Kidney epithelial cell (primary cell): ENCODE measurements at regions not wholly inside any gene's neighbourhood (a gene's known extent, or its start where the extent isn't known, plus 50 kb on each side); places are given as distances from the start of the nearest gene placed in this dataset.

Experiments
- DNase-seq: peaks from one replicate; pipeline ENCODE4 v3.0.0-alpha.2; 2010; ENCODE audit warnings: low read depth
- H3K27me3 ChIP-seq: 2 replicates; pipeline ENCODE4 v1.6.0; 2011; ENCODE audit warnings: low read length; ENCODE audit not compliant: control insufficient read depth, insufficient read depth
- H3K36me3 ChIP-seq: 2 replicates; pipeline ENCODE4 v1.5.1; 2011; ENCODE audit warnings: low read length; ENCODE audit not compliant: control insufficient read depth, insufficient read depth
- H3K4me3 ChIP-seq: 2 replicates; pipeline ENCODE4 v1.5.1; 2011; ENCODE audit warnings: low read depth, mild to moderate bottlenecking, control low read depth, low read length
- CTCF ChIP-seq: IDR thresholded peaks from 2 replicates; pipeline ENCODE4 v1.5.1; 2011; ENCODE audit warnings: mild to moderate bottlenecking, moderate library complexity, low read length, control low read depth, inconsistent platforms; ENCODE audit not compliant: insufficient read depth, poor library complexity, severe bottlenecking

- Histone ChIP-seq H3K4me3 (no peak overlapping the region), H3K27me3 (no peaks in the 10 kb centered on the region), H3K36me3 (no peaks in the 10 kb centered on the region)
- TF ChIP-seq CTCF: no peak
- DNase-seq: no peak
These were observed 391.3 kb downstream of the CMPK2 start for GRCh38 chr2:6474161-6475140.

- no peak for TF ChIP-seq CTCF
- no peaks in the 10 kb centered on the region for H3K27me3 ChIP-seq
- H3K4me3 ChIP-seq: no peak overlapping the region
- DNase-seq: no peak
- H3K36me3 ChIP-seq: no peaks in the 10 kb centered on the region
These were observed 390.4 kb downstream of the CMPK2 start for GRCh38 chr2:6475155-6475940.

- no peak overlapping the region for H3K4me3 ChIP-seq
- DNase-seq: no peak
These were observed 385.2 kb downstream of the CMPK2 start for GRCh38 chr2:6480514-6480913.

GRCh38 chr2:6482256-6482655 lies 383.5 kb downstream of the CMPK2 start:
- H3K27me3 ChIP-seq: no peaks in the 10 kb centered on the region
- DNase-seq: no peak
- H3K4me3 ChIP-seq: no peak overlapping the region
- TF ChIP-seq CTCF: no peak
- H3K36me3 ChIP-seq: no peaks in the 10 kb centered on the region

More at GRCh38 chr2:6480514-6480913, 385.2 kb downstream of the CMPK2 start:
- Histone ChIP-seq H3K36me3 (no peaks in the 10 kb centered on the region), H3K27me3 (no peaks in the 10 kb centered on the region)
- TF ChIP-seq CTCF: no peak

- no peak for DNase-seq
- no peaks in the 10 kb centered on the region for H3K36me3 ChIP-seq
- no peaks in the 10 kb centered on the region for H3K27me3 ChIP-seq
- TF ChIP-seq CTCF: no peak
- H3K4me3 ChIP-seq: no peak overlapping the region
These were observed 377.9 kb downstream of the CMPK2 start for GRCh38 chr2:6487765-6488164.
